SKM-1 (cell line): ENCODE measurements at regions not wholly inside any gene's neighbourhood (a gene's known extent, or its start where the extent isn't known, plus 50 kb on each side); places are given as distances from the start of the nearest gene placed in this dataset.
"Not testable (repeated sequence)": the region's sequence is repeated elsewhere in the genome, so short reads cannot be mapped to it uniquely, and the experiment has no call there.

Experiments
- DNase-seq: peaks from one replicate; lab custom pipeline; 2025; ENCODE audit not compliant: unreplicated experiment; lab: John Stamatoyannopoulos, UW

GRCh38 chr3:163717377-163717776 lies 1360.9 kb downstream of the SI start:
- no peak for DNase-seq

- no peak for DNase-seq
These were observed 1369.9 kb downstream of the SI start for GRCh38 chr3:163708428-163708827.

- no peak for DNase-seq
These were observed 1370.6 kb downstream of the SI start for GRCh38 chr3:163707659-163708058.

- DNase-seq = not testable (repeated sequence)
These were observed 1380.1 kb downstream of the SI start for GRCh38 chr3:163698221-163698620.

GRCh38 chr3:163692494-163692893 lies 1385.8 kb downstream of the SI start:
- no peak for DNase-seq

- no peak for DNase-seq
These were observed 1393.6 kb downstream of the SI start for GRCh38 chr3:163684651-163685050.

- no peak for DNase-seq
These were observed 1405.3 kb downstream of the SI start for GRCh38 chr3:163672954-163673353.

GRCh38 chr3:163671201-163671600 lies 1407.1 kb downstream of the SI start:
- no peak for DNase-seq

- DNase-seq = no peak
These were observed 1413.8 kb downstream of the SI start for GRCh38 chr3:163664466-163664865.

- DNase-seq = no peak
These were observed 1421.2 kb downstream of the SI start for GRCh38 chr3:163657088-163657487.

GRCh38 chr3:163655021-163655420 lies 1423.3 kb downstream of the SI start:
- no peak for DNase-seq

- no peak for DNase-seq
These were observed 1434.1 kb downstream of the SI start for GRCh38 chr3:163644172-163644571.

- no peak for DNase-seq
These were observed 1445.6 kb downstream of the SI start for GRCh38 chr3:163632722-163633121.

- no peak for DNase-seq
These were observed 1451.5 kb downstream of the SI start for GRCh38 chr3:163626753-163627152.

- DNase-seq = no peak
These were observed 1455.9 kb downstream of the SI start for GRCh38 chr3:163622384-163622783.

- DNase-seq = no peak
These were observed 1463.4 kb downstream of the SI start for GRCh38 chr3:163614886-163615285.

- DNase-seq = no peak
These were observed 1472.4 kb downstream of the SI start for GRCh38 chr3:163605915-163606314.

- no peak for DNase-seq
These were observed 1476.9 kb downstream of the SI start for GRCh38 chr3:163601426-163601825.

- DNase-seq = no peak
These were observed 1491.0 kb downstream of the SI start for GRCh38 chr3:163587342-163587741.

- no peak for DNase-seq
These were observed 1495.3 kb downstream of the SI start for GRCh38 chr3:163582967-163583366.

- no peak for DNase-seq
These were observed 1501.0 kb downstream of the SI start for GRCh38 chr3:163577271-163577670.

- no peak for DNase-seq
These were observed 1502.0 kb downstream of the SI start for GRCh38 chr3:163576314-163576713.

GRCh38 chr3:163573324-163573723 lies 1505.0 kb downstream of the SI start:
- no peak for DNase-seq

- DNase-seq = no peak
These were observed 1505.4 kb downstream of the SI start for GRCh38 chr3:163572856-163573255.
